Type B pancreatic cell (in vitro differentiated cells): ENCODE measurements at regions not wholly inside any gene's neighbourhood (a gene's known extent, or its start where the extent isn't known, plus 50 kb on each side); places are given as distances from the start of the nearest gene placed in this dataset.

Source experiments
- DNase-seq: peaks from one replicate; pipeline ENCODE4 v3.0.0; 2021; ENCODE audit warnings: mixed read lengths; ENCODE audit not compliant: unreplicated experiment; ENCODE audit errors: extremely low spot score
- H3K27ac Mint-ChIP-seq: 2 replicates; pipeline ENCODE4 v1.8.0; 2021; ENCODE audit warnings: mild to moderate bottlenecking, mixed read lengths
- H3K27me3 Mint-ChIP-seq: 2 replicates; pipeline ENCODE4 v1.8.0; 2021; ENCODE audit warnings: mixed read lengths
- H3K36me3 Mint-ChIP-seq: 2 replicates; pipeline ENCODE4 v1.8.0; 2021; ENCODE audit warnings: mixed read lengths
- H3K4me1 Mint-ChIP-seq: one replicate; pipeline ENCODE4 v1.8.0; 2021; ENCODE audit warnings: mixed read lengths; ENCODE audit not compliant: unreplicated experiment
- H3K4me3 Mint-ChIP-seq: 2 replicates; pipeline ENCODE4 v1.8.0; 2021; ENCODE audit warnings: mild to moderate bottlenecking, mixed read lengths
- H3K9me3 Mint-ChIP-seq: 2 replicates; pipeline ENCODE4 v1.8.0; 2021; ENCODE audit warnings: mixed read lengths
- TF ChIP-seq, protein P1 (sequence below): fragments of 200-600 bp; sonication (generic); conservative IDR thresholded peaks from 2 replicates; pipeline ENCODE4 v1.5.0; 2021; ENCODE audit warnings: antibody characterized with exemption, mild to moderate bottlenecking

DNA sequence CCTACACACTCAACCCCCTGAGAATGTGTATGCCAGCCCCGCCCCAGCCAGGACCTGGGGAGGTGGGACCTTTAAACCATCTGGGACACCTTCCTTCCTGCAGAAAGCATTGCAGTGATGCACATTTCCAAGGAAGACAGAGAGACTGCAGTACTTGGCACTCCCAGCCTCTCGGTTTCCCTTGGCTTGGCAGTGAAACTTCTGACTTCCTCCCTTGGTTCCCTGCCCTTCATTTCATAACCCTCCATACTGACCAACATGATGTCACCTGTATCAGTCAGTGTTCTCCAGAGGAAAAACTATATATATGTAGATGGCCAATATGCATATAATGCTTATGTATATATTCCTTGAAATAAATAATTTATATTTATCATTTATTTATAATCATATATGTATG is 103.2 kb downstream of the SST start:
- TF ChIP-seq, protein P1, sequence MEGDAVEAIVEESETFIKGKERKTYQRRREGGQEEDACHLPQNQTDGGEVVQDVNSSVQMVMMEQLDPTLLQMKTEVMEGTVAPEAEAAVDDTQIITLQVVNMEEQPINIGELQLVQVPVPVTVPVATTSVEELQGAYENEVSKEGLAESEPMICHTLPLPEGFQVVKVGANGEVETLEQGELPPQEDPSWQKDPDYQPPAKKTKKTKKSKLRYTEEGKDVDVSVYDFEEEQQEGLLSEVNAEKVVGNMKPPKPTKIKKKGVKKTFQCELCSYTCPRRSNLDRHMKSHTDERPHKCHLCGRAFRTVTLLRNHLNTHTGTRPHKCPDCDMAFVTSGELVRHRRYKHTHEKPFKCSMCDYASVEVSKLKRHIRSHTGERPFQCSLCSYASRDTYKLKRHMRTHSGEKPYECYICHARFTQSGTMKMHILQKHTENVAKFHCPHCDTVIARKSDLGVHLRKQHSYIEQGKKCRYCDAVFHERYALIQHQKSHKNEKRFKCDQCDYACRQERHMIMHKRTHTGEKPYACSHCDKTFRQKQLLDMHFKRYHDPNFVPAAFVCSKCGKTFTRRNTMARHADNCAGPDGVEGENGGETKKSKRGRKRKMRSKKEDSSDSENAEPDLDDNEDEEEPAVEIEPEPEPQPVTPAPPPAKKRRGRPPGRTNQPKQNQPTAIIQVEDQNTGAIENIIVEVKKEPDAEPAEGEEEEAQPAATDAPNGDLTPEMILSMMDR, result no peak
- H3K9me3 Mint-ChIP-seq, result peaks cover 7% of the 10 kb centered on the region
- DNase-seq, result no peak
- H3K4me3 Mint-ChIP-seq, result no peak overlapping the region
- no peak overlapping the region for H3K27ac Mint-ChIP-seq
- H3K27me3 Mint-ChIP-seq, result no peaks in the 10 kb centered on the region
- H3K4me1 Mint-ChIP-seq, result peaks cover 30% of the 10 kb centered on the region
- H3K36me3 Mint-ChIP-seq, result no peaks in the 10 kb centered on the region

DNA sequence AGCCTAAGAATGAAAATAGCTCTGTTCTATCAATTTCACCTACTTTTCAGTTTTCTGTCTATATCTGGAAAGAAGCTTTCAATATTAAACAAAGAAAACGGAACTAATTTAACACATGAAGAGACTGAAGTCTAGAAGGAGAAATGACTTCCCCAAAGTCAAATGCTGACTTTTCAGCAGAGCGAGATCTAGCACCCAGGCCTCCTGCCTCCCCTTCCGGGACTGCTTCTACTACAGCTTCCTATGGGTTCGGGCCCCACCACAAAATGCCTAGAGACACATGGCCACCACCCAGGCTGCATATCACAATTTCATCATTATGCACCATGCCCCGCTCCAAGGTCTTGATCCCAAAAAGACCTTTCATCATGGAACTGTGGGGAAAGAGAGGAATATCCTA is 104.5 kb downstream of the SST start:
- TF ChIP-seq, protein P1, result no peak
- H3K4me3 Mint-ChIP-seq, result no peak overlapping the region
- H3K4me1 Mint-ChIP-seq, result peaks cover 24% of the 10 kb centered on the region
- H3K27ac Mint-ChIP-seq, result no peak overlapping the region
- H3K27me3 Mint-ChIP-seq, result no peaks in the 10 kb centered on the region
- H3K9me3 Mint-ChIP-seq, result peaks cover 7% of the 10 kb centered on the region
- DNase-seq, result no peak
- no peaks in the 10 kb centered on the region for H3K36me3 Mint-ChIP-seq

DNA sequence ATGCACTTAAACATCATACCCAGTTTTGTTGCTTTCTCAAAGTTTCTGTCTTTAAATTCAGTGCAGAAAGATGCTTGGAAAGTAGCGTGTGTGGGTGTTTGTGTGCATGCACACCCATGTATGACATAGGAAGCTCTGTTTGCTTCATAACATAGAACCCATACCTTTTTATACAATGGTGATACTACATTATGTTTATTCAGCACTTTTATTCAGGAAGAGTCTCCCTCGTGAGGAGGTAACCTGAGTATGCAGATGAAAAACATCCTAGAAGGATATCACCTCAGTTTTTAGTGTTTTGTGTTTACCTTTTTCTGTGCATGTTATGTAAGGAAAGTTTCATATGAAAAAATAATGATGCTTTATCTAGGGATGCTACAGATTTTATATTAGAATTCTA is 111.2 kb downstream of the SST start:
- Mint-ChIP-seq H3K4me3 (no peak overlapping the region), H3K9me3 (no peaks in the 10 kb centered on the region), H3K27me3 (no peaks in the 10 kb centered on the region), H3K27ac (no peak overlapping the region), H3K4me1 (no peaks in the 10 kb centered on the region), H3K36me3 (no peaks in the 10 kb centered on the region)
- no peak for DNase-seq
- TF ChIP-seq, protein P1, result no peak

DNA sequence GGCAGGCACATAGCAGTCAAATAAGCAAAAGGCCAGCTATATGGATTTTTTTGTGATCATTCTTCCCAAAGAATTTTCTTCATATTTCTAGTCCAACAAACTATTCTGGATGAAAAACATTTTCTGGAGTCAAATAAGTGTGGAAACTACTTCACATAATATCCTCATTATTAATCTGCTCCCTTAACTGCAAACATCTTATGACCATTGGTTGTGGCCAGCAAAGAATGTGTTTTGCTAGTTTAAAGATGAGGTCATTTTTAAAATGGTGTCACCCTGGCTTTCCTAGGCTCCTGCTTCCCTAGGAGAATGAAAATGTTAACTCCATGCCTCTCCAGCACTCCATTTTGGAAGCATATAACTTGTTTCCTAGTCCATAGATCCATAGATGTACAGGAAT is 118.8 kb downstream of the SST start:
- Mint-ChIP-seq H3K4me3 (no peak overlapping the region), H3K27me3 (peaks cover 4% of the 10 kb centered on the region), H3K9me3 (no peaks in the 10 kb centered on the region), H3K4me1 (no peaks in the 10 kb centered on the region), H3K36me3 (no peaks in the 10 kb centered on the region), H3K27ac (no peak overlapping the region)
- TF ChIP-seq, protein P1, result no peak
- no peak for DNase-seq

GRCh38 chr3:187550446-187550845 is 119.7 kb downstream of the SST start:
- Mint-ChIP-seq H3K9me3 (no peaks in the 10 kb centered on the region), H3K36me3 (no peaks in the 10 kb centered on the region), H3K4me3 (no peak overlapping the region), H3K4me1 (no peaks in the 10 kb centered on the region), H3K27me3 (peaks cover 4% of the 10 kb centered on the region), H3K27ac (no peak overlapping the region)
- TF ChIP-seq, protein P1, result no peak
- no peak for DNase-seq

DNA sequence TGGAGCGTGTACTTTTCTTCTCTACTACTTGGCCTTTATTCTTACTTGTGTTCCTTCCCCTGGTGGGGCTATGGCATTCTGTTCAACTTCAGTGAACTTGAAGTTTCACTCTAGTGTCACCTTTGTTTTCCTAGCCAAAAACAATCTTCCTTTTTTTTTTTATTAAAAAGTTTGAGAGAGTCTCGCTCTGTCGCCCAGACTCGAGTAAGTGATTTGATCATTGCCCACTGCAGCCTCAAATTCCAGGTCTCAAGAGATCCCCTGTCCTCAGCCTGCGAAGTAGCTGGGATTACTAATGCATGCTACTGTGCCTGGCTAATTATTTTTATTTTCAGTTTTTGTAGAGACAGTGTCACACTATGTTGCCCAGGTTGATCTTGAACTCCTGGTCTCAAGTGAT is 124.8 kb downstream of the SST start:
- Mint-ChIP-seq H3K9me3 (no peaks in the 10 kb centered on the region), H3K27ac (no peak overlapping the region), H3K27me3 (peaks cover 4% of the 10 kb centered on the region), H3K36me3 (no peaks in the 10 kb centered on the region), H3K4me1 (no peaks in the 10 kb centered on the region), H3K4me3 (no peak overlapping the region)
- no peak for DNase-seq
- TF ChIP-seq, protein P1, result no peak
